NCI-H2029 treated with DMSO at 0.1 percent for 48 hours (cell line): ENCODE measurements at regions not wholly inside any gene's neighbourhood (a gene's known extent, or its start where the extent isn't known, plus 50 kb on each side); places are given as distances from the start of the nearest gene placed in this dataset.

Experiments
- DNase-seq: peaks from one replicate; lab custom pipeline; 2025; lab: John Stamatoyannopoulos, UW

DNA sequence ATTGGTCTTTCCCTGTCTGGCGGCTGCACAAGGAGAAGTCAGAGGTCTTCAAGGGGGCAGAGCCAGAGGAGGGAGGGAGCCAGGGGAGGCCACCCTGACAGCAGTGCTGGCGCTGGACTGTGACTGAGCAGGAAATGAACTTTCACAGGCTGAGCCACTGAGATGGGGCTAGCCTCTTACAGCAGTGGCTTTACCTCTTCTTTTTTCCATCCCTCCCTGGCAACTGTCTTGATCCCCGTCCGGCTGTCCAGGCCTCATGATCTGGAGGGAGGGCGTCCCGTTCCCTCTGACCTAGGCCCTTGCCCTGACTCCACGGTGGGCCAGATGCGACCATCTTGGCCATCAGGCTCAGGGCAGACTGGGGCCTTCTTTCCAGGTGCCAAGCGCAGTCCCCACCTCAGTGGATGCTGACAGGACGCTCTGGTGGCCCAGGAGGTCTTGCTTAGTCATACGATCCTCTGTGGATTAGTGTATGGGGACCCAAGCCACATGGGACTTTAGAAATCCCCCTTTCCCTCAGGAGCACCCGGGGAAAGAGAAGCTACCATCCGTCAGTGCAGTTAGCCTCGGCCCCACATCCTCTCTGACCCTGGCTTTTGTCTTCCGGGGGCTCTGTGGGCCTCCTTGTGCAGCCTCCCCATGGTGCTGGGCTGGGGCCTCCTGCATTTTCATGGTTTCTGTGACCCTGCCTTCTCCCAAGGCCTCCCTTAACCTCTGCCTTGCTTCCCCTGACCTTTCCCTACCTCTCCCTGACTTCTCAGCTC is 57.4 kb upstream of the CCDC167 start:
- no peak for DNase-seq

- no peak for DNase-seq
Measured at GRCh38 chr6:37555040-37555781, 55.5 kb upstream of the CCDC167 start.

- no peak for DNase-seq
Measured at GRCh38 chr6:37554480-37554819, 54.8 kb upstream of the CCDC167 start.

- no peak for DNase-seq
Measured at GRCh38 chr6:37552267-37552666, 52.6 kb upstream of the CCDC167 start.

GRCh38 chr6:37551867-37552266 is 52.2 kb upstream of the CCDC167 start:
- no peak for DNase-seq

- no peak for DNase-seq
Measured at GRCh38 chr6:37551446-37551845, 51.8 kb upstream of the CCDC167 start.

- no peak for DNase-seq
Measured at GRCh38 chr6:37551002-37551401, 51.3 kb upstream of the CCDC167 start.

DNA sequence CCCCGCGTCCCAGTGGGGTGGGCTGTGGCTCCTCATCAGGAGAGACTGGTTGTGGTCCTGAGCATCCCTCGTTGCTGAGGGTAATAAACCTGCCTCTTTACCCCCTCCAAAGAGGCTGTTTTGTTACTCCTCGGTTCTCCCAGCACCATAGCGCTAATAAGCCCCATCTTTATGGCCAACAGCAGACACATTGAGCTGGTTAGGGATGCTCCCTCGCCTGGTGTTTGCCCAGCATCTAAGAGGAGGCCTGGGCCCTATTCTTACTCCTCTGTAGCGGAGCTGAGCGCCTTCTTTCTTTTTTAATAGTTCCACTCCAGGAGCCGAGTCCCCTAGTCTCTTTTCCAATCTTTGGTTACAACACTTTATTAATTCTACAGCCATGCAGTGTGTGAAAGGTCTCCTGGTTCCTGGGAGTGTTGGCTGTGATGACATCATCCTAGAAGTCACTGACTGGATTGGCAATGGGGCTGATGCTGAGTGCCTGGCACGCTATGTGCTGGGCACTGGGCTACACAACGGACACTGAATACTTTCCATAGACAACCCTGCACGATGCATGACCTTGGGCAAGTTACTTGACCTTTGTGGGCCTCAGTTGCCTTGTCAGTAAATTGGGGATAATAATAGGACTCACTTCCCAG is 50.6 kb upstream of the CCDC167 start:
- DNase-seq: no peak

- no peak for DNase-seq
Measured at GRCh38 chr6:37549558-37549957, 49.9 kb upstream of the CCDC167 start.
